ENCODE measurements at regions not wholly inside any gene's neighbourhood (a gene's known extent, or its start where the extent isn't known, plus 50 kb on each side); places are given as distances from the start of the nearest gene placed in this dataset.

GRCh38 chr12:127900386-127900785, 366.6 kb upstream of the TMEM132C start:
- TF ChIP-seq, protein P1, sequence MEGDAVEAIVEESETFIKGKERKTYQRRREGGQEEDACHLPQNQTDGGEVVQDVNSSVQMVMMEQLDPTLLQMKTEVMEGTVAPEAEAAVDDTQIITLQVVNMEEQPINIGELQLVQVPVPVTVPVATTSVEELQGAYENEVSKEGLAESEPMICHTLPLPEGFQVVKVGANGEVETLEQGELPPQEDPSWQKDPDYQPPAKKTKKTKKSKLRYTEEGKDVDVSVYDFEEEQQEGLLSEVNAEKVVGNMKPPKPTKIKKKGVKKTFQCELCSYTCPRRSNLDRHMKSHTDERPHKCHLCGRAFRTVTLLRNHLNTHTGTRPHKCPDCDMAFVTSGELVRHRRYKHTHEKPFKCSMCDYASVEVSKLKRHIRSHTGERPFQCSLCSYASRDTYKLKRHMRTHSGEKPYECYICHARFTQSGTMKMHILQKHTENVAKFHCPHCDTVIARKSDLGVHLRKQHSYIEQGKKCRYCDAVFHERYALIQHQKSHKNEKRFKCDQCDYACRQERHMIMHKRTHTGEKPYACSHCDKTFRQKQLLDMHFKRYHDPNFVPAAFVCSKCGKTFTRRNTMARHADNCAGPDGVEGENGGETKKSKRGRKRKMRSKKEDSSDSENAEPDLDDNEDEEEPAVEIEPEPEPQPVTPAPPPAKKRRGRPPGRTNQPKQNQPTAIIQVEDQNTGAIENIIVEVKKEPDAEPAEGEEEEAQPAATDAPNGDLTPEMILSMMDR (IDR thresholded peaks at IDR 0.05) = no peak
- no peak for TF ChIP-seq POLR2A (IDR thresholded peaks at IDR 0.05)

All from stomach (tissue), 4 donors.